ENCODE measurements at regions not wholly inside any gene's neighbourhood (a gene's known extent, or its start where the extent isn't known, plus 50 kb on each side); places are given as distances from the start of the nearest gene placed in this dataset.
A peak's percentile ranks its signal among the peaks of the same experiment; 100 is the strongest.
"Not testable (repeated sequence)": the region's sequence is repeated elsewhere in the genome, so short reads cannot be mapped to it uniquely, and the experiment has no call there.

GRCh38 chr21:35206141-35207125, 157.3 kb upstream of the RUNX1 start:
- DNase-seq: no peak

GRCh38 chr21:35204850-35205541, 155.9 kb upstream of the RUNX1 start:
- peak; percentile 60 for DNase-seq

GRCh38 chr21:35204125-35204524, 155.0 kb upstream of the RUNX1 start:
- DNase-seq: no peak

GRCh38 chr21:35203093-35203977, 154.2 kb upstream of the RUNX1 start:
- no peak for DNase-seq

- no peak for DNase-seq
Measured at GRCh38 chr21:35202431-35202830, 153.3 kb upstream of the RUNX1 start.

GRCh38 chr21:35201799-35202198, 152.7 kb upstream of the RUNX1 start:
- DNase-seq: no peak

GRCh38 chr21:35201288-35201687, 152.2 kb upstream of the RUNX1 start:
- DNase-seq: no peak

- DNase-seq: no peak
Measured at GRCh38 chr21:35199733-35200015, 150.6 kb upstream of the RUNX1 start.

GRCh38 chr21:35198982-35199732, 150.1 kb upstream of the RUNX1 start:
- DNase-seq: no peak

GRCh38 chr21:35198565-35198964, 149.5 kb upstream of the RUNX1 start:
- DNase-seq: no peak

- no peak for DNase-seq
Measured at GRCh38 chr21:35197992-35198431, 148.9 kb upstream of the RUNX1 start.

GRCh38 chr21:35197191-35197590, 148.1 kb upstream of the RUNX1 start:
- DNase-seq: no peak

GRCh38 chr21:35196128-35196527, 147.0 kb upstream of the RUNX1 start:
- DNase-seq: no peak

GRCh38 chr21:35195232-35195631, 146.1 kb upstream of the RUNX1 start:
- no peak for DNase-seq

- no peak for DNase-seq
Measured at GRCh38 chr21:35191754-35192153, 142.7 kb upstream of the RUNX1 start.

GRCh38 chr21:35191128-35191527, 142.0 kb upstream of the RUNX1 start:
- DNase-seq: no peak

- no peak for DNase-seq
Measured at GRCh38 chr21:35190201-35190701, 141.1 kb upstream of the RUNX1 start.

GRCh38 chr21:35189077-35189863, 140.2 kb upstream of the RUNX1 start:
- DNase-seq: no peak

- not testable (repeated sequence) for DNase-seq
Measured at GRCh38 chr21:35183389-35183788, 134.3 kb upstream of the RUNX1 start.

- DNase-seq: no peak
Measured at GRCh38 chr21:35179990-35180540, 131.0 kb upstream of the RUNX1 start.

GRCh38 chr21:35178827-35179226, 129.7 kb upstream of the RUNX1 start:
- no peak for DNase-seq

All from hematopoietic multipotent progenitor cell treated with erythropoietin and hydrocortisone succinate and interleukin-3 and kit ligand, for 8 days (in vitro differentiated cells).